Esophagus squamous epithelium (tissue), 5 donors: ENCODE measurements at regions not wholly inside any gene's neighbourhood (a gene's known extent, or its start where the extent isn't known, plus 50 kb on each side); places are given as distances from the start of the nearest gene placed in this dataset.

Experiments used
- DNase-seq: peaks from one replicate; lab custom pipeline; 2025; lab: John Stamatoyannopoulos, UW
- H3K27ac ChIP-seq, 4 donors: fragments of 200-600 bp; sonication (generic); one replicate each; pipeline ENCODE4 v1.5.1; 2016 to 2019; ENCODE audit warnings: mild to moderate bottlenecking in 1 of 4
- H3K27me3 ChIP-seq, 4 donors: fragments of 200-600 bp; sonication (generic); 1 replicate in 3 of 4; 2 replicates in 1 of 4; pipeline versions ENCODE4 v1.5.1 to v1.6.0; 2017 to 2021; ENCODE audit warnings: antibody characterized with exemption in 1 of 4
- H3K36me3 ChIP-seq, 3 donors: fragments of 200-600 bp; sonication (generic); one replicate each; pipeline ENCODE4 v1.5.1; 2016 to 2019
- H3K4me1 ChIP-seq, 3 donors: fragments of 200-600 bp; sonication (generic); one replicate each; pipeline ENCODE4 v1.5.1; 2017 to 2019
- H3K4me3 ChIP-seq, 4 donors: fragments of 200-600 bp; sonication (generic); 1 replicate in 3 of 4; 2 replicates in 1 of 4; pipeline ENCODE4 v1.5.1; 2016 to 2019; ENCODE audit warnings: mild to moderate bottlenecking in 2 of 4, moderate library complexity in 1 of 4
- H3K9me3 ChIP-seq, 3 donors: fragments of 200-600 bp; sonication (generic); one replicate each; pipeline ENCODE4 v1.5.1; 2016 to 2019
- POLR2A ChIP-seq, 4 donors: fragments of 450-650 bp; IDR thresholded peaks; one replicate each; pipeline ENCODE4 v1.6.1; 2017; ENCODE audit warnings: antibody characterized with exemption in 4 of 4, mild to moderate bottlenecking in 4 of 4, moderate library complexity in 3 of 4
- WGBS, 2 donors: methylation state at CpG; one replicate each; pipeline ENCODE4 v1.1.5; 2018; 5-methylcytosine and 5-hydroxymethylcytosine counted together
- intact Hi-C: fragments of 100-400 bp; cut with DNase I; formaldehyde crosslinking; loops from one replicate; pipeline ENCODE4 v1.15.0; 2022
- TF ChIP-seq, protein P1 (sequence below), 6 experiments: fragments of 450-650 bp in 4 of 6; fragments of 200-600 bp in 2 of 6; sonication (generic) in 2 of 6; IDR thresholded peaks; one replicate each; pipeline ENCODE4 v1.5.1; 2016 to 2019; ENCODE audit warnings: antibody characterized with exemption in 6 of 6, mild to moderate bottlenecking in 4 of 6, moderate library complexity in 4 of 6
- donor health status: DM: yes; HTN: yes; CAD: no.

DNA sequence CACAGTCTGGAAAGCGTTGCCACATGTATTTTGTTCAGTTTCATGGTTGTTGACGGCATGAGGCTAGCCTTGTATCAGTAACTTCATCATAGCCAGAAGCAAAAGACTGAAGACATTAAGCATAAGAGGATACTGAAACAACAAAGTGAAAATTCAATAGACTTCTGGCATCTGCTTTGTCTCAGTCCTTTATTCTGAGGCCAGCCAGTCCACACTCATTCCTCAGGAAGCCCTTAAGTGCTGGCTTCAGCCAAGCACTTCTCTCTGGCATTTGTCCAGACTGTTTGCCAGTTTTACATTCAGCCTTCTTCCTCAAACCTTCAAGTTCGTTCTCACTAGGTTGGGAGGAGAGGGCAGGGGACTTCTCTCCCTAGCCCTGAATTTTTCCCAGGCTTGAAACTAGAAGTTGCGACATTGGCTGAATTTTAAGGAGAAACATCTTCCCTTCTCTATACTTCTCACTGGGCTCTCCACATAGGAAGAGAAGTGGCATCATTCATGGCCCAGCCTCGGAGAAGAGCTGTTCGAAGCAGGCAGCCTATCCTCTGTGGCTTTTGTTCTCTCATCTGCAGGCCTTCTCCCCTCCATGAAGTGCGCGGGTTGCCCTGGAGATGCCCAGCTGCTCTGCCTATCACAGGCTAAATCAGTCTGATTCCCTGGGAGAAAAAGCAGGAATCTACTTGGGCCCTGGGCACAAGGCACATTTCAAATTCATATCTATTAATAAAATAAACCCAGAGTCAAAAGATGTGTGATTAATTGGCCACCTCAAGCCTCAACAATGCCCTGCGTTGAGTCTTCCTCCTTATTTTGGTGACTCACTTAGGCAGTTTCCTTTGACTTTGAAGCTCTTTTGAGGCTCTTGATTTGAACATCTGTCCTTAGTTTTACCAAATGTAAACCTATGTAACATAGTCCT is 130.9 kb upstream of the PLEKHA5 start:
- intact Hi-C loops, result no loop called here
- Histone ChIP-seq H3K27ac (peak overlapping the region in 3 of 4 donors; percentile 9 to 32 (median 23)), H3K9me3 (no peaks in the 10 kb centered on the region), H3K36me3 (no peaks in the 10 kb centered on the region), H3K27me3 (no peaks in the 10 kb centered on the region), H3K4me3 (no peak overlapping the region), H3K4me1 (peaks cover 0 to 10% (median 10%) of the 10 kb centered on the region in 3 donors)
- DNase-seq, result no peak
- TF ChIP-seq, protein P1, sequence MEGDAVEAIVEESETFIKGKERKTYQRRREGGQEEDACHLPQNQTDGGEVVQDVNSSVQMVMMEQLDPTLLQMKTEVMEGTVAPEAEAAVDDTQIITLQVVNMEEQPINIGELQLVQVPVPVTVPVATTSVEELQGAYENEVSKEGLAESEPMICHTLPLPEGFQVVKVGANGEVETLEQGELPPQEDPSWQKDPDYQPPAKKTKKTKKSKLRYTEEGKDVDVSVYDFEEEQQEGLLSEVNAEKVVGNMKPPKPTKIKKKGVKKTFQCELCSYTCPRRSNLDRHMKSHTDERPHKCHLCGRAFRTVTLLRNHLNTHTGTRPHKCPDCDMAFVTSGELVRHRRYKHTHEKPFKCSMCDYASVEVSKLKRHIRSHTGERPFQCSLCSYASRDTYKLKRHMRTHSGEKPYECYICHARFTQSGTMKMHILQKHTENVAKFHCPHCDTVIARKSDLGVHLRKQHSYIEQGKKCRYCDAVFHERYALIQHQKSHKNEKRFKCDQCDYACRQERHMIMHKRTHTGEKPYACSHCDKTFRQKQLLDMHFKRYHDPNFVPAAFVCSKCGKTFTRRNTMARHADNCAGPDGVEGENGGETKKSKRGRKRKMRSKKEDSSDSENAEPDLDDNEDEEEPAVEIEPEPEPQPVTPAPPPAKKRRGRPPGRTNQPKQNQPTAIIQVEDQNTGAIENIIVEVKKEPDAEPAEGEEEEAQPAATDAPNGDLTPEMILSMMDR (IDR thresholded peaks at IDR 0.05), result no peak
- no peak for TF ChIP-seq POLR2A (IDR thresholded peaks at IDR 0.05)
- 39 to 42% methylated on average over 9 of the region's 9 CpGs for WGBS, 2 donors

DNA sequence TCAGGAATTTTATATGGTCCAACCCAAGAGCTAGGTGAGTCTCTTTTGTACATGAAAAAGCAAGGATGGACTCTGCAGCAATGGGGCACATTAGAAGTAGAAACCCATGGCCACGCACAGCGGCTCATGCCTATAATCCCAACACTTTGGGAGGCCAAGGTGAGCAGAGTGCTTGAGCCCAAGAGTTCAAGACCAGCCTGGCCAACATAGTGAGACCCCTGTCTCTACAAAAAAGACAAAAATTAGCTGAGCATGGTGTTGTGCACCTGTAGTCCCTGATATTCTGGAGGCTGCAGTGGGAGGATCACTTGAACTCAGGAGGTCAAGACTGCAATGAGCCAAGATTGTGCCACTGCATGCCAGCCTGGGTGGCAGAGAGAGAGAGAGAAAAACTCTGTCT is 128.7 kb upstream of the PLEKHA5 start:
- no peak for DNase-seq
- Histone ChIP-seq H3K9me3 (no peaks in the 10 kb centered on the region), H3K36me3 (no peaks in the 10 kb centered on the region), H3K4me3 (no peak overlapping the region), H3K27me3 (no peaks in the 10 kb centered on the region), H3K27ac (no peak overlapping the region), H3K4me1 (peaks cover 0 to 10% (median 10%) of the 10 kb centered on the region in 3 donors)
- TF ChIP-seq POLR2A (IDR thresholded peaks at IDR 0.05), result no peak
- TF ChIP-seq, protein P1 (IDR thresholded peaks at IDR 0.05), result no peak
- intact Hi-C loops, result no loop called here
- WGBS, 2 donors, result 93 to 100% methylated on average over 2 of the region's 2 CpGs

- no peak for TF ChIP-seq POLR2A (IDR thresholded peaks at IDR 0.05)
- TF ChIP-seq, protein P1 (IDR thresholded peaks at IDR 0.05), result no peak
- H3K27ac ChIP-seq, result no peak overlapping the region
- 79 to 81% methylated on average over 3 of the region's 3 CpGs for WGBS, 2 donors
- H3K4me1 ChIP-seq, result peaks cover 0 to 10% (median 10%) of the 10 kb centered on the region in 3 donors
- DNase-seq, result no peak
- no peaks in the 10 kb centered on the region for H3K9me3 ChIP-seq
- no peaks in the 10 kb centered on the region for H3K27me3 ChIP-seq
- no peaks in the 10 kb centered on the region for H3K36me3 ChIP-seq
- H3K4me3 ChIP-seq, result no peak overlapping the region
- intact Hi-C loops, result no loop called here
Measured at GRCh38 chr12:19002216-19002615, 127.3 kb upstream of the PLEKHA5 start.

GRCh38 chr12:19003141-19003540 is 126.4 kb upstream of the PLEKHA5 start:
- Histone ChIP-seq H3K27ac (no peak overlapping the region), H3K9me3 (no peaks in the 10 kb centered on the region), H3K4me3 (no peak overlapping the region), H3K4me1 (peaks cover 0 to 10% (median 8%) of the 10 kb centered on the region in 3 donors), H3K36me3 (no peaks in the 10 kb centered on the region), H3K27me3 (no peaks in the 10 kb centered on the region)
- WGBS, 2 donors, result 36 to 42% methylated on average over 2 of the region's 2 CpGs
- no peak for DNase-seq
- intact Hi-C loops, result no loop called here
- TF ChIP-seq POLR2A (IDR thresholded peaks at IDR 0.05), result no peak
- TF ChIP-seq, protein P1 (IDR thresholded peaks at IDR 0.05), result no peak

DNA sequence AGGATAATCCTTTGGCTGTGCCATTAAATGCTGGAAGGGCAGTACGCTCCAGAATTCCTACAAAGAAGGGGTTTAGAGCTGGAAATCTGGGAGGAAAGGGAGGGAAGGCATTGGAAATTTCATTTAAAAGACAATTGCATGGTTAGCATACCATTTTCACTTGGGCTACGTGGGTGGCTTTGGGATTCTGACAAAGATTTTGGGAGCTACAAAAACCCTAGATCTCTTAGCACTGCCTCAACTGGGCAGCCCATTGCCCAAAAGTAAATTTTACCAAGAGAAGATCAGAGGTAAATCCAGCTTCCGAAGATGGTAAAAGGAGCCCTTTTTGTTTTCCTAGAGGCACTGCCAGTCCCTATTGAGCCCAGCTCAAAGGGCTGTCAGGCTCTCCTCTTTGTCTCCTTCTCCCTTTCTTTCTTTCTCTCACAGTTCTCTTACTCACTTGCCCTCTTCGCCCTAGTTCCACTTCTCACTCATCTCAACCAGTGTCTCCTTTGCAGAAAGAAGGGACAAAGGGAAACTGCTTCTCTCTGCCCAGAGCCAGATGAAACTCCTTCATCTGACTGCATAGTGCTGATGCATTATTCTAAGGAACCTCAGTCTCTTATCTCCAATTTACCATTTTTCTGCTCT is 125.4 kb upstream of the PLEKHA5 start:
- Histone ChIP-seq H3K27me3 (no peaks in the 10 kb centered on the region), H3K27ac (no peak overlapping the region), H3K4me1 (peaks cover 0 to 5% (median 0%) of the 10 kb centered on the region in 3 donors), H3K36me3 (no peaks in the 10 kb centered on the region), H3K4me3 (no peak overlapping the region), H3K9me3 (no peaks in the 10 kb centered on the region)
- TF ChIP-seq POLR2A (IDR thresholded peaks at IDR 0.05), result no peak
- TF ChIP-seq, protein P1 (IDR thresholded peaks at IDR 0.05), result no peak
- no peak for DNase-seq
- WGBS, 2 donors, result 72% methylated on average over 4 of the region's 4 CpGs
- intact Hi-C loops, result no loop called here
